ENCODE measurements at regions not wholly inside any gene's neighbourhood (a gene's known extent, or its start where the extent isn't known, plus 50 kb on each side); places are given as distances from the start of the nearest gene placed in this dataset.
A peak's percentile ranks its signal among the peaks of the same experiment; 100 is the strongest.

- peak; percentile 34 for DNase-seq (ENCODE audit: extremely low spot score)
- ChIA-PET CTCF (interaction anchor here (1.0 to 1.8 kb wide), 2 partner anchors 11 to 17 kb away, joined by 3 to 5 read pairs; no protein-coding TSS in a partner anchor), POLR2A (interaction anchor here (1.0 kb wide), 1 partner anchor 414 kb away, joined by 3 read pairs; the partner anchor contains the start of gene PPA2)
- TF ChIP-seq CTCF (IDR thresholded peaks at IDR 0.05; ENCODE audit: control extremely low read depth, extremely low read depth, low read depth, missing control alignments): no peak
Measured at GRCh38 chr4:105059337-105059736, 87.3 kb upstream of the TET2 start.

GRCh38 chr4:105060628-105061027 is 86.0 kb upstream of the TET2 start:
- ChIA-PET POLR2A (interaction anchor here (0.6 kb wide), 1 partner anchor 117 kb away, joined by 3 read pairs; no protein-coding TSS in a partner anchor), CTCF (interaction anchor here (1.1 to 1.4 kb wide), 2 partner anchors 86 to 413 kb away, joined by 3 read pairs; partner anchors contain the start of genes PPA2 and TET2)
- DNase-seq (ENCODE audit: extremely low spot score): peak; percentile 66
- TF ChIP-seq CTCF (IDR thresholded peaks at IDR 0.05; ENCODE audit: control extremely low read depth, extremely low read depth, low read depth, missing control alignments): no peak

GRCh38 chr4:105061136-105061696 is 85.5 kb upstream of the TET2 start:
- ChIA-PET CTCF (interaction anchor here (1.1 to 1.4 kb wide), 2 partner anchors 85 to 413 kb away, joined by 3 read pairs; partner anchors contain the start of genes PPA2 and TET2), POLR2A (interaction anchor here (0.6 kb wide), 1 partner anchor 118 kb away, joined by 3 read pairs; no protein-coding TSS in a partner anchor)
- DNase-seq (ENCODE audit: extremely low spot score): peak; percentile 55
- TF ChIP-seq CTCF (IDR thresholded peaks at IDR 0.05; ENCODE audit: control extremely low read depth, extremely low read depth, low read depth, missing control alignments): no peak

- POLR2A ChIA-PET: no interaction called here
- CTCF ChIA-PET: interaction anchor here (1.1 to 1.4 kb wide), 2 partner anchors 85 to 412 kb away, joined by 3 read pairs; partner anchors contain the start of genes PPA2 and TET2
- TF ChIP-seq CTCF (IDR thresholded peaks at IDR 0.05; ENCODE audit: control extremely low read depth, extremely low read depth, low read depth, missing control alignments): no peak
- DNase-seq (ENCODE audit: extremely low spot score): no peak
Measured at GRCh38 chr4:105061731-105062130, 84.9 kb upstream of the TET2 start.

- ChIA-PET POLR2A (no interaction called here), CTCF (interaction anchor here (1.2 kb wide), 1 partner anchor 76 kb away, joined by 3 read pairs; no protein-coding TSS in a partner anchor)
- TF ChIP-seq CTCF (IDR thresholded peaks at IDR 0.05; ENCODE audit: control extremely low read depth, extremely low read depth, low read depth, missing control alignments): no peak
- DNase-seq (ENCODE audit: extremely low spot score): no peak
Measured at GRCh38 chr4:105066401-105066800, 80.3 kb upstream of the TET2 start.

GRCh38 chr4:105067431-105067830 is 79.2 kb upstream of the TET2 start:
- no peak for TF ChIP-seq CTCF (IDR thresholded peaks at IDR 0.05; ENCODE audit: control extremely low read depth, extremely low read depth, low read depth, missing control alignments)
- DNase-seq (ENCODE audit: extremely low spot score): no peak
- POLR2A ChIA-PET: no interaction called here
- CTCF ChIA-PET: interaction anchor here (1.2 kb wide), 1 partner anchor 77 kb away, joined by 3 read pairs; no protein-coding TSS in a partner anchor

Data from GM10248 (cell line).